ENCODE measurements at regions not wholly inside any gene's neighbourhood (a gene's known extent, or its start where the extent isn't known, plus 50 kb on each side); places are given as distances from the start of the nearest gene placed in this dataset.

DNA sequence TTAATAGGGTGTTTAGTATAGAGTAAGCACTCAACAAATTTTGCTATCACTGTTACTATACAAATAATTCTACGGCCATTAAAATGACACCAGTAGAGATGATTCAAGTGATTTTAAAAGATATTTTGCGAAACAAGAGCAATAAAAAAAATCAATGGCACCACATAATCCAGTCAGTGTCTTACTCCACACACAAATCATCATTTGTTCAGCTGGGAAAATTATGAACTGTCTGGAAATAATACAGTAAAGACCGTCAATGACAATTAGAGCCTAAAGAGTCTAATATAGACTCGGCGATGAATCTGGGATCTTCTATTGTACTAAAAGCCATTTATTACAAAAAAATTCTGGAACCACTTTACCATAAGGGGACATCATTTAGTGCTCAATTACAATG is 270.5 kb downstream of the ARRDC4 start:
- TF ChIP-seq GLIS3 (CRISPR knock-in tag; IDR thresholded peaks at IDR 0.05) = no peak
- TF ChIP-seq ZNF8 (CRISPR knock-in tag; IDR thresholded peaks at IDR 0.05) = no peak
- no peak for ATAC-seq

- ATAC-seq = no peak
Observed at GRCh38 chr15:98231696-98232440, 271.4 kb downstream of the ARRDC4 start.

DNA sequence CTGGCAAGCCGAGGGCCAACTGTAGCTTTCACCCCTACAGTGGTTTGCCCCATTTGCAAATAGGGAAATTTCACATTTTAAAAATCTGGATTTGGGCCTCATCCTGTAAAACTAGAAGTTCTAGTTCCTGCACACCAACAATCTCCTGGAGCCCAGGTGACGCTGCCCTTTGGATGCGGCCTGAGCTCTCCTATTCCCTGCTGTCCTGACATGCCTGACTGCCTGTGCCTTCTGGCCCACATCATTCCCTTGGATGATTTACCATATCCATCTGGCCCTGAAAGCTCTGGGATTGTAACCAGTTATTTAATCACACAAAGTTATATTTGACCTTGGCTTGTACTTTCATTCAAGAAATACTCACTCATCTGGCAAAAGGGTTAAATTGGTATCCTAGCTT is 272.3 kb downstream of the ARRDC4 start:
- no peak for ATAC-seq
- no peak for TF ChIP-seq PPARA (CRISPR knock-in tag; IDR thresholded peaks at IDR 0.05; ENCODE audit: borderline replicate concordance)
- TF ChIP-seq ZNF565 (CRISPR knock-in tag; conservative IDR thresholded peaks at IDR 0.05; ENCODE audit: low read depth) = no peak
- no peak for TF ChIP-seq ZNF8 (CRISPR knock-in tag; IDR thresholded peaks at IDR 0.05)
- no peak for TF ChIP-seq OSR1 (CRISPR knock-in tag; IDR thresholded peaks at IDR 0.05)
- no peak for TF ChIP-seq SNAI2 (CRISPR knock-in tag; IDR thresholded peaks at IDR 0.05)
- TF ChIP-seq, protein P1, sequence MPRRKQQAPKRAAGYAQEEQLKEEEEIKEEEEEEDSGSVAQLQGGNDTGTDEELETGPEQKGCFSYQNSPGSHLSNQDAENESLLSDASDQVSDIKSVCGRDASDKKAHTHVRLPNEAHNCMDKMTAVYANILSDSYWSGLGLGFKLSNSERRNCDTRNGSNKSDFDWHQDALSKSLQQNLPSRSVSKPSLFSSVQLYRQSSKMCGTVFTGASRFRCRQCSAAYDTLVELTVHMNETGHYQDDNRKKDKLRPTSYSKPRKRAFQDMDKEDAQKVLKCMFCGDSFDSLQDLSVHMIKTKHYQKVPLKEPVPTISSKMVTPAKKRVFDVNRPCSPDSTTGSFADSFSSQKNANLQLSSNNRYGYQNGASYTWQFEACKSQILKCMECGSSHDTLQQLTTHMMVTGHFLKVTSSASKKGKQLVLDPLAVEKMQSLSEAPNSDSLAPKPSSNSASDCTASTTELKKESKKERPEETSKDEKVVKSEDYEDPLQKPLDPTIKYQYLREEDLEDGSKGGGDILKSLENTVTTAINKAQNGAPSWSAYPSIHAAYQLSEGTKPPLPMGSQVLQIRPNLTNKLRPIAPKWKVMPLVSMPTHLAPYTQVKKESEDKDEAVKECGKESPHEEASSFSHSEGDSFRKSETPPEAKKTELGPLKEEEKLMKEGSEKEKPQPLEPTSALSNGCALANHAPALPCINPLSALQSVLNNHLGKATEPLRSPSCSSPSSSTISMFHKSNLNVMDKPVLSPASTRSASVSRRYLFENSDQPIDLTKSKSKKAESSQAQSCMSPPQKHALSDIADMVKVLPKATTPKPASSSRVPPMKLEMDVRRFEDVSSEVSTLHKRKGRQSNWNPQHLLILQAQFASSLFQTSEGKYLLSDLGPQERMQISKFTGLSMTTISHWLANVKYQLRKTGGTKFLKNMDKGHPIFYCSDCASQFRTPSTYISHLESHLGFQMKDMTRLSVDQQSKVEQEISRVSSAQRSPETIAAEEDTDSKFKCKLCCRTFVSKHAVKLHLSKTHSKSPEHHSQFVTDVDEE (CRISPR knock-in tag; IDR thresholded peaks at IDR 0.05) = no peak
- no peak for TF ChIP-seq ARNTL (CRISPR knock-in tag; IDR thresholded peaks at IDR 0.05; ENCODE audit: borderline replicate concordance, low read depth)
- no peak for TF ChIP-seq TCF4 (CRISPR knock-in tag; IDR thresholded peaks at IDR 0.05; ENCODE audit: borderline replicate concordance)
- no peak for TF ChIP-seq RARB (CRISPR knock-in tag; IDR thresholded peaks at IDR 0.05)
- no peak for TF ChIP-seq BACH2 (CRISPR knock-in tag; IDR thresholded peaks at IDR 0.05; ENCODE audit: borderline replicate concordance)
- TF ChIP-seq, protein P2, sequence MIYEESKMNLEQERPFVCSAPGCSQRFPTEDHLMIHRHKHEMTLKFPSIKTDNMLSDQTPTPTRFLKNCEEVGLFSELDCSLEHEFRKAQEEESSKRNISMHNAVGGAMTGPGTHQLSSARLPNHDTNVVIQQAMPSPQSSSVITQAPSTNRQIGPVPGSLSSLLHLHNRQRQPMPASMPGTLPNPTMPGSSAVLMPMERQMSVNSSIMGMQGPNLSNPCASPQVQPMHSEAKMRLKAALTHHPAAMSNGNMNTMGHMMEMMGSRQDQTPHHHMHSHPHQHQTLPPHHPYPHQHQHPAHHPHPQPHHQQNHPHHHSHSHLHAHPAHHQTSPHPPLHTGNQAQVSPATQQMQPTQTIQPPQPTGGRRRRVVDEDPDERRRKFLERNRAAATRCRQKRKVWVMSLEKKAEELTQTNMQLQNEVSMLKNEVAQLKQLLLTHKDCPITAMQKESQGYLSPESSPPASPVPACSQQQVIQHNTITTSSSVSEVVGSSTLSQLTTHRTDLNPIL (CRISPR knock-in tag; IDR thresholded peaks at IDR 0.05; ENCODE audit: low read depth) = no peak
- TF ChIP-seq ZFP30 (CRISPR knock-in tag; IDR thresholded peaks at IDR 0.05) = no peak
- TF ChIP-seq CSDC2 (CRISPR knock-in tag; IDR thresholded peaks at IDR 0.05) = no peak
- no peak for TF ChIP-seq ZFP3 (CRISPR knock-in tag; IDR thresholded peaks at IDR 0.05)
- TF ChIP-seq ZNF70 (CRISPR knock-in tag; IDR thresholded peaks at IDR 0.05) = no peak
- no peak for TF ChIP-seq CSRNP3 (CRISPR knock-in tag; IDR thresholded peaks at IDR 0.05)

More at GRCh38 chr15:98231696-98232440, 271.4 kb downstream of the ARRDC4 start:
- TF ChIP-seq SNAI2 (CRISPR knock-in tag; IDR thresholded peaks at IDR 0.05) = no peak
- no peak for TF ChIP-seq ARNTL (CRISPR knock-in tag; IDR thresholded peaks at IDR 0.05; ENCODE audit: borderline replicate concordance, low read depth)
- no peak for TF ChIP-seq ZNF8 (CRISPR knock-in tag; IDR thresholded peaks at IDR 0.05)
- TF ChIP-seq TCF4 (CRISPR knock-in tag; IDR thresholded peaks at IDR 0.05; ENCODE audit: borderline replicate concordance) = no peak
- no peak for TF ChIP-seq CSRNP3 (CRISPR knock-in tag; IDR thresholded peaks at IDR 0.05)
- no peak for TF ChIP-seq ESRRG (CRISPR knock-in tag; IDR thresholded peaks at IDR 0.05)
- TF ChIP-seq ZFP30 (CRISPR knock-in tag; IDR thresholded peaks at IDR 0.05) = no peak
- TF ChIP-seq RARB (CRISPR knock-in tag; IDR thresholded peaks at IDR 0.05) = no peak
- no peak for TF ChIP-seq OSR1 (CRISPR knock-in tag; IDR thresholded peaks at IDR 0.05)
- TF ChIP-seq ZFP3 (CRISPR knock-in tag; IDR thresholded peaks at IDR 0.05) = no peak
- TF ChIP-seq ZNF565 (CRISPR knock-in tag; conservative IDR thresholded peaks at IDR 0.05; ENCODE audit: low read depth) = no peak

GRCh38 chr15:98233873-98234272 is 273.4 kb downstream of the ARRDC4 start:
- TF ChIP-seq ZFP3 (CRISPR knock-in tag; IDR thresholded peaks at IDR 0.05) = no peak
- TF ChIP-seq TOX (CRISPR knock-in tag; IDR thresholded peaks at IDR 0.05; ENCODE audit: borderline replicate concordance) = no peak
- no peak for TF ChIP-seq ZFP30 (CRISPR knock-in tag; IDR thresholded peaks at IDR 0.05)
- TF ChIP-seq RARB (CRISPR knock-in tag; IDR thresholded peaks at IDR 0.05) = no peak
- TF ChIP-seq CSRNP3 (CRISPR knock-in tag; IDR thresholded peaks at IDR 0.05) = no peak
- TF ChIP-seq OSR1 (CRISPR knock-in tag; IDR thresholded peaks at IDR 0.05) = no peak
- TF ChIP-seq ISL1 (CRISPR knock-in tag; IDR thresholded peaks at IDR 0.05) = no peak
- no peak for TF ChIP-seq POU6F1 (CRISPR knock-in tag; IDR thresholded peaks at IDR 0.05; ENCODE audit: borderline replicate concordance, low read depth)
- TF ChIP-seq BACH2 (CRISPR knock-in tag; IDR thresholded peaks at IDR 0.05; ENCODE audit: borderline replicate concordance) = no peak
- no peak for TF ChIP-seq TCF4 (CRISPR knock-in tag; IDR thresholded peaks at IDR 0.05; ENCODE audit: borderline replicate concordance)
- no peak for TF ChIP-seq ZNF70 (CRISPR knock-in tag; IDR thresholded peaks at IDR 0.05)
- TF ChIP-seq ZC3H10 (CRISPR knock-in tag; IDR thresholded peaks at IDR 0.05) = no peak
- TF ChIP-seq CSDC2 (CRISPR knock-in tag; IDR thresholded peaks at IDR 0.05) = no peak
- ATAC-seq = no peak
